CD14-positive monocyte (primary cell): ENCODE measurements at regions not wholly inside any gene's neighbourhood (a gene's known extent, or its start where the extent isn't known, plus 50 kb on each side); places are given as distances from the start of the nearest gene placed in this dataset.

Experiments used
- DNase-seq, 3 donors: peaks; one replicate each; pipeline ENCODE4 v3.0.0-alpha.2; 2011 to 2022
- H2AFZ ChIP-seq: 2 replicates; pipeline ENCODE4 v1.6.0; 2012; ENCODE audit warnings: mild to moderate bottlenecking, low read depth, low read length, inconsistent platforms; ENCODE audit not compliant: insufficient read depth, poor library complexity, severe bottlenecking
- H3K27ac ChIP-seq, 2 donors: 1 replicate in 1 of 2; 2 replicates in 1 of 2; pipeline ENCODE4 v1.5.1; 2012 to 2013; ENCODE audit warnings: low read length in 2 of 2, control low read depth in 1 of 2, inconsistent platforms in 1 of 2, low read depth in 1 of 2, mild to moderate bottlenecking in 1 of 2
- H3K27me3 ChIP-seq, 2 donors: one replicate each; pipeline versions ENCODE4 v1.6.0 to v1.6.1; 2011 to 2013; ENCODE audit warnings: low read length in 2 of 2; ENCODE audit not compliant: control insufficient read depth in 2 of 2, insufficient read depth in 2 of 2
- H3K36me3 ChIP-seq, 2 donors: replicated peaks in 1 of 2; 1 replicate in 1 of 2; 2 replicates in 1 of 2; pipeline versions ENCODE4 v1.5.1 to v1.6.1; 2012 to 2013; ENCODE audit warnings: low read length in 2 of 2, control low read depth in 1 of 2, inconsistent platforms in 1 of 2, mild to moderate bottlenecking in 1 of 2; ENCODE audit not compliant: insufficient read depth in 2 of 2, control insufficient read depth in 1 of 2
- H3K4me1 ChIP-seq, 2 donors: 1 replicate in 1 of 2; 2 replicates in 1 of 2; pipeline versions ENCODE4 v1.5.1 to v1.6.1; 2012 to 2013; ENCODE audit warnings: low read length in 2 of 2, control low read depth in 1 of 2, inconsistent platforms in 1 of 2, mild to moderate bottlenecking in 1 of 2, moderate library complexity in 1 of 2; ENCODE audit not compliant: insufficient read depth in 2 of 2, control insufficient read depth in 1 of 2
- H3K4me2 ChIP-seq: replicated peaks from 2 replicates; pipeline ENCODE3; 2012; ENCODE audit warnings: low read length, moderate library complexity, mild to moderate bottlenecking; ENCODE audit not compliant: poor library complexity, severe bottlenecking; ENCODE audit errors: extremely low read depth
- H3K4me3 ChIP-seq, 3 experiments: fragments of 200-600 bp in 1 of 3; sonication (generic) in 1 of 3; replicated peaks in 1 of 3; 1 replicate in 2 of 3; 2 replicates in 1 of 3; pipeline ENCODE4 v1.5.1; 2011 to 2013; ENCODE audit warnings: low read length in 3 of 3, mild to moderate bottlenecking in 3 of 3, control low read depth in 2 of 3, low read depth in 2 of 3, inconsistent platforms in 1 of 3, moderate library complexity in 1 of 3
- H3K79me2 ChIP-seq: 2 replicates; pipeline ENCODE4 v1.6.0; 2012; ENCODE audit warnings: mild to moderate bottlenecking, control low read depth, inconsistent platforms, low read length, moderate library complexity; ENCODE audit not compliant: insufficient read depth
- H3K9ac ChIP-seq: 2 replicates; pipeline ENCODE4 v1.6.0; 2017; ENCODE audit warnings: low read length, mild to moderate bottlenecking; ENCODE audit not compliant: insufficient read depth, poor library complexity, severe bottlenecking
- H3K9me3 ChIP-seq, 2 donors: replicated peaks in 1 of 2; 1 replicate in 1 of 2; 2 replicates in 1 of 2; pipeline versions ENCODE4 v1.5.1 to v1.6.1; 2012 to 2013; ENCODE audit warnings: low read length in 2 of 2, control low read depth in 1 of 2; ENCODE audit not compliant: control insufficient read depth in 1 of 2, insufficient read depth in 1 of 2
- H4K20me1 ChIP-seq: 2 replicates; pipeline ENCODE4 v1.6.0; 2012; ENCODE audit warnings: mild to moderate bottlenecking, low read length, control low read depth, moderate library complexity; ENCODE audit not compliant: insufficient read depth
- H3K27ac Mint-ChIP-seq, 7 donors: one replicate each; pipeline ENCODE4 v1.8.0; 2020; ENCODE audit warnings: mild to moderate bottlenecking in 7 of 7, mixed read lengths in 7 of 7, moderate library complexity in 6 of 7, inconsistent platforms in 2 of 7
- H3K27me3 Mint-ChIP-seq, 3 donors: one replicate each; pipeline ENCODE4 v1.8.0; 2021 to 2022; ENCODE audit warnings: low read depth in 3 of 3, mild to moderate bottlenecking in 3 of 3, mixed read lengths in 3 of 3, moderate library complexity in 3 of 3, inconsistent platforms in 1 of 3
- H3K36me3 Mint-ChIP-seq, 2 donors: one replicate each; pipeline ENCODE4 v1.8.0; 2020; ENCODE audit warnings: mixed read lengths in 2 of 2, inconsistent platforms in 1 of 2, mild to moderate bottlenecking in 1 of 2
- H3K4me1 Mint-ChIP-seq: one replicate; pipeline ENCODE4 v1.8.0; 2020; ENCODE audit warnings: mild to moderate bottlenecking, mixed read lengths
- H3K4me3 Mint-ChIP-seq, 2 donors: one replicate each; pipeline ENCODE4 v1.8.0; 2020; ENCODE audit warnings: mild to moderate bottlenecking in 2 of 2, mixed read lengths in 2 of 2, moderate library complexity in 1 of 2
- H3K9me3 Mint-ChIP-seq, 7 donors: one replicate each; pipeline ENCODE4 v1.8.0; 2020 to 2022; ENCODE audit warnings: mixed read lengths in 7 of 7, mild to moderate bottlenecking in 6 of 7, moderate library complexity in 6 of 7, inconsistent platforms in 2 of 7
- WGBS: methylation state at CpG from one replicate; pipeline ENCODE4 v1.1.5; 2013; ENCODE audit warnings: missing lambda C conversion rate; ENCODE audit not compliant: insufficient coverage; 5-methylcytosine and 5-hydroxymethylcytosine counted together
- intact Hi-C, 2 donors: fragments of 100-400 bp; cut with micrococcal nuclease; formaldehyde crosslinking; loops; one replicate each; pipeline versions ENCODE4 v1.15.0 to v1.15.1; 2023
- TF ChIP-seq, protein P1 (sequence below): fragments of 200-600 bp; IDR thresholded peaks from one replicate; pipeline ENCODE4 v1.8.0; 2022; ENCODE audit warnings: antibody characterized with exemption, mild to moderate bottlenecking

- Histone ChIP-seq H3K27ac (no peak overlapping the region), H3K27me3 (no peaks in the 10 kb centered on the region), H3K36me3 (no peaks in the 10 kb centered on the region), H3K79me2 (no peaks in the 10 kb centered on the region), H2AFZ (no peak overlapping the region), H3K4me3 (no peak overlapping the region), H3K4me2 (no peak overlapping the region), H4K20me1 (no peaks in the 10 kb centered on the region), H3K9me3 (no peaks in the 10 kb centered on the region), H3K4me1 (no peaks in the 10 kb centered on the region), H3K9ac (no peak overlapping the region)
- intact Hi-C loops, result no loop called here
- Mint-ChIP-seq H3K4me1 (no peaks in the 10 kb centered on the region), H3K36me3 (no peaks in the 10 kb centered on the region), H3K4me3 (no peak overlapping the region), H3K27ac (no peak overlapping the region), H3K9me3 (peaks cover 0 to 2% (median 0%) of the 10 kb centered on the region in 7 donors), H3K27me3 (peaks cover 0 to 4% (median 1%) of the 10 kb centered on the region in 3 donors)
- no CpG with 5 or more reads among the region's 1 CpG for WGBS
- TF ChIP-seq, protein P1, sequence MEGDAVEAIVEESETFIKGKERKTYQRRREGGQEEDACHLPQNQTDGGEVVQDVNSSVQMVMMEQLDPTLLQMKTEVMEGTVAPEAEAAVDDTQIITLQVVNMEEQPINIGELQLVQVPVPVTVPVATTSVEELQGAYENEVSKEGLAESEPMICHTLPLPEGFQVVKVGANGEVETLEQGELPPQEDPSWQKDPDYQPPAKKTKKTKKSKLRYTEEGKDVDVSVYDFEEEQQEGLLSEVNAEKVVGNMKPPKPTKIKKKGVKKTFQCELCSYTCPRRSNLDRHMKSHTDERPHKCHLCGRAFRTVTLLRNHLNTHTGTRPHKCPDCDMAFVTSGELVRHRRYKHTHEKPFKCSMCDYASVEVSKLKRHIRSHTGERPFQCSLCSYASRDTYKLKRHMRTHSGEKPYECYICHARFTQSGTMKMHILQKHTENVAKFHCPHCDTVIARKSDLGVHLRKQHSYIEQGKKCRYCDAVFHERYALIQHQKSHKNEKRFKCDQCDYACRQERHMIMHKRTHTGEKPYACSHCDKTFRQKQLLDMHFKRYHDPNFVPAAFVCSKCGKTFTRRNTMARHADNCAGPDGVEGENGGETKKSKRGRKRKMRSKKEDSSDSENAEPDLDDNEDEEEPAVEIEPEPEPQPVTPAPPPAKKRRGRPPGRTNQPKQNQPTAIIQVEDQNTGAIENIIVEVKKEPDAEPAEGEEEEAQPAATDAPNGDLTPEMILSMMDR, result no peak
- DNase-seq, result no peak
These were observed 422.9 kb downstream of the SNAPC1 start for GRCh38 chr14:62185078-62185477.

- intact Hi-C loops, result no loop called here
- Mint-ChIP-seq H3K27me3 (peaks cover 0 to 5% (median 1%) of the 10 kb centered on the region in 3 donors), H3K27ac (no peak overlapping the region), H3K36me3 (no peaks in the 10 kb centered on the region), H3K9me3 (peaks cover 0 to 2% (median 0%) of the 10 kb centered on the region in 7 donors), H3K4me1 (no peaks in the 10 kb centered on the region), H3K4me3 (no peak overlapping the region)
- no peak overlapping the region for H3K27ac ChIP-seq
- H3K4me1 ChIP-seq, result no peaks in the 10 kb centered on the region
- H3K9me3 ChIP-seq, result no peaks in the 10 kb centered on the region
- H3K36me3 ChIP-seq, result no peaks in the 10 kb centered on the region
- no peak for DNase-seq
- no peak overlapping the region for H2AFZ ChIP-seq
- H3K9ac ChIP-seq, result no peak overlapping the region
- H3K27me3 ChIP-seq, result no peaks in the 10 kb centered on the region
- H3K4me2 ChIP-seq, result no peak overlapping the region
- no peaks in the 10 kb centered on the region for H3K79me2 ChIP-seq
- 22% methylated on average over 1 of the region's 2 CpGs for WGBS
- H4K20me1 ChIP-seq, result no peaks in the 10 kb centered on the region
- TF ChIP-seq, protein P1, result no peak
- no peak overlapping the region for H3K4me3 ChIP-seq
These were observed 425.0 kb downstream of the SNAPC1 start for GRCh38 chr14:62187265-62187664.
